ENCODE measurements at regions not wholly inside any gene's neighbourhood (a gene's known extent, or its start where the extent isn't known, plus 50 kb on each side); places are given as distances from the start of the nearest gene placed in this dataset.

- TF ChIP-seq SUZ12 (IDR thresholded peaks at IDR 0.05; ENCODE audit: extremely low read depth, insufficient read depth, insufficient read length), result no peak
- TF ChIP-seq ZNF274 (IDR thresholded peaks at IDR 0.05; ENCODE audit: low read depth, low read length), result no peak
- TF ChIP-seq YY1 (IDR thresholded peaks at IDR 0.05; ENCODE audit: insufficient read depth, insufficient read length), result no peak
Measured at GRCh38 chr2:5497874-5498273, 194.3 kb upstream of the SOX11 start.
